HepG2 (cell line): ENCODE measurements at regions not wholly inside any gene's neighbourhood (a gene's known extent, or its start where the extent isn't known, plus 50 kb on each side); places are given as distances from the start of the nearest gene placed in this dataset.

Experiments used
- ARID4A ChIP-seq: sonication (generic); formaldehyde crosslinking; IDR thresholded peaks from 2 replicates; pipeline ENCODE4 v1.5.0; 2020; ENCODE audit warnings: mild to moderate bottlenecking, missing genetic modification reagents, borderline replicate concordance
- CTCF ChIP-seq: sonication (generic); formaldehyde crosslinking; IDR thresholded peaks from 2 replicates; pipeline ENCODE4 v1.5.0; 2020; ENCODE audit warnings: mild to moderate bottlenecking, missing genetic modification reagents, moderate library complexity
- HNRNPL ChIP-seq: fragments of 200-400 bp; formaldehyde crosslinking; IDR thresholded peaks from 2 replicates; pipeline ENCODE4 v1.6.1; 2017; ENCODE audit warnings: mild to moderate bottlenecking, low read depth, low read length
- SP1 ChIP-seq, 2 experiments: fragments of 450-650 bp in 1 of 2; sonication (generic) in 1 of 2; formaldehyde crosslinking in 1 of 2; IDR thresholded peaks; 2 replicates each; pipeline versions ENCODE4 v1.4.0 to v1.6.1; 2016 to 2020; ENCODE audit warnings: missing genetic modification reagents in 1 of 2
- TAF1 ChIP-seq: sonication (generic); formaldehyde crosslinking; IDR thresholded peaks from 2 replicates; pipeline ENCODE4 v1.4.0; 2020; ENCODE audit warnings: missing genetic modification reagents
- TCF7L2 ChIP-seq: IDR thresholded peaks from 2 replicates; pipeline ENCODE4 v1.6.1; 2011; ENCODE audit warnings: mild to moderate bottlenecking, low read depth, low read length, moderate library complexity
- ZNF713 ChIP-seq: sonication (generic); formaldehyde crosslinking; IDR thresholded peaks from 2 replicates; pipeline ENCODE4 v1.4.0; 2020; ENCODE audit warnings: mild to moderate bottlenecking, missing genetic modification reagents
- TF ChIP-seq, protein P1 (sequence below): sonication (generic); formaldehyde crosslinking; IDR thresholded peaks from 2 replicates; pipeline ENCODE4 v1.8.1; 2022; ENCODE audit warnings: mild to moderate bottlenecking, missing genetic modification reagents
- TF ChIP-seq, protein P2 (sequence below): sonication (generic); formaldehyde crosslinking; IDR thresholded peaks from 2 replicates; pipeline ENCODE4 v1.9.0; 2021; ENCODE audit warnings: missing genetic modification reagents, borderline replicate concordance

DNA sequence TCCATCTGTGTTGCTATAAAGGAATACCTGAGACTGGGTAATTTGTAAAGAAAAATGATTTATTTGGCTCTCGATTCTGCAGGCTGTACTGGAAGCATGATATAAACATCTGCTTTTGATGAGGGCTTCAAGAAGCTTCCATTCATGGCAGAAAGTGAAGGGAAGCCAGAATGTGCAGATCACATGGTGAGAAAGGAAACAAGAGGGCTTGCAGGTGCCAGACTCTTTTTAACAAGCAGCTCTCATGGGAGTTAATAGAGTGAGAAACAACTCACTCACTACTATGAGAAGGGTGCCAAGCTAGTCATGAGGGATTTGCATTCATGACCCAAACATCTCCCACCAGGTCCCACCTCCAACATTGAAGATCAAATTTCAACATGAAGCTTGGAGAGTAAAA, 247.2 kb downstream of the ZIC4 start:
- TF ChIP-seq SP1 (IDR thresholded peaks at IDR 0.05) (no peak), SP1 (CRISPR knock-in tag; IDR thresholded peaks at IDR 0.05) (no peak), TCF7L2 (no peak), ARID4A (CRISPR knock-in tag) (no peak), CTCF (CRISPR knock-in tag) (no peak), TAF1 (CRISPR knock-in tag) (no peak), HNRNPL (no peak), ZNF713 (CRISPR knock-in tag) (no peak)
- TF ChIP-seq, protein P1, sequence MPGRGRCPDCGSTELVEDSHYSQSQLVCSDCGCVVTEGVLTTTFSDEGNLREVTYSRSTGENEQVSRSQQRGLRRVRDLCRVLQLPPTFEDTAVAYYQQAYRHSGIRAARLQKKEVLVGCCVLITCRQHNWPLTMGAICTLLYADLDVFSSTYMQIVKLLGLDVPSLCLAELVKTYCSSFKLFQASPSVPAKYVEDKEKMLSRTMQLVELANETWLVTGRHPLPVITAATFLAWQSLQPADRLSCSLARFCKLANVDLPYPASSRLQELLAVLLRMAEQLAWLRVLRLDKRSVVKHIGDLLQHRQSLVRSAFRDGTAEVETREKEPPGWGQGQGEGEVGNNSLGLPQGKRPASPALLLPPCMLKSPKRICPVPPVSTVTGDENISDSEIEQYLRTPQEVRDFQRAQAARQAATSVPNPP (CRISPR knock-in tag) = no peak
- TF ChIP-seq, protein P2, sequence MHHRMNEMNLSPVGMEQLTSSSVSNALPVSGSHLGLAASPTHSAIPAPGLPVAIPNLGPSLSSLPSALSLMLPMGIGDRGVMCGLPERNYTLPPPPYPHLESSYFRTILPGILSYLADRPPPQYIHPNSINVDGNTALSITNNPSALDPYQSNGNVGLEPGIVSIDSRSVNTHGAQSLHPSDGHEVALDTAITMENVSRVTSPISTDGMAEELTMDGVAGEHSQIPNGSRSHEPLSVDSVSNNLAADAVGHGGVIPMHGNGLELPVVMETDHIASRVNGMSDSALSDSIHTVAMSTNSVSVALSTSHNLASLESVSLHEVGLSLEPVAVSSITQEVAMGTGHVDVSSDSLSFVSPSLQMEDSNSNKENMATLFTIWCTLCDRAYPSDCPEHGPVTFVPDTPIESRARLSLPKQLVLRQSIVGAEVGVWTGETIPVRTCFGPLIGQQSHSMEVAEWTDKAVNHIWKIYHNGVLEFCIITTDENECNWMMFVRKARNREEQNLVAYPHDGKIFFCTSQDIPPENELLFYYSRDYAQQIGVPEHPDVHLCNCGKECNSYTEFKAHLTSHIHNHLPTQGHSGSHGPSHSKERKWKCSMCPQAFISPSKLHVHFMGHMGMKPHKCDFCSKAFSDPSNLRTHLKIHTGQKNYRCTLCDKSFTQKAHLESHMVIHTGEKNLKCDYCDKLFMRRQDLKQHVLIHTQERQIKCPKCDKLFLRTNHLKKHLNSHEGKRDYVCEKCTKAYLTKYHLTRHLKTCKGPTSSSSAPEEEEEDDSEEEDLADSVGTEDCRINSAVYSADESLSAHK = no peak
